ENCODE measurements at regions not wholly inside any gene's neighbourhood (a gene's known extent, or its start where the extent isn't known, plus 50 kb on each side); places are given as distances from the start of the nearest gene placed in this dataset.

GRCh38 chr2:71804281-71804751, 343.3 kb downstream of the CYP26B1 start:
- no peak for DNase-seq

- no peak for DNase-seq
These were observed 344.3 kb downstream of the CYP26B1 start for GRCh38 chr2:71803398-71803797.

GRCh38 chr2:71802556-71802955, 345.1 kb downstream of the CYP26B1 start:
- no peak for DNase-seq

- no peak for DNase-seq
These were observed 345.7 kb downstream of the CYP26B1 start for GRCh38 chr2:71801969-71802368.

GRCh38 chr2:71801556-71801955, 346.1 kb downstream of the CYP26B1 start:
- DNase-seq: no peak

GRCh38 chr2:71800851-71801250, 346.8 kb downstream of the CYP26B1 start:
- DNase-seq: no peak

GRCh38 chr2:71800106-71800809, 346.9 kb downstream of the DYSF start:
- no peak for DNase-seq

- DNase-seq: no peak
These were observed 345.7 kb downstream of the DYSF start for GRCh38 chr2:71799013-71799575.

- DNase-seq: no peak
These were observed 345.1 kb downstream of the DYSF start for GRCh38 chr2:71798266-71799012.

GRCh38 chr2:71797035-71797810, 343.9 kb downstream of the DYSF start:
- DNase-seq: no peak

- no peak for DNase-seq
These were observed 342.8 kb downstream of the DYSF start for GRCh38 chr2:71796174-71796593.

GRCh38 chr2:71795486-71795885, 342.1 kb downstream of the DYSF start:
- DNase-seq: no peak

- DNase-seq: no peak
These were observed 341.2 kb downstream of the DYSF start for GRCh38 chr2:71794611-71795010.

- DNase-seq: no peak
These were observed 340.6 kb downstream of the DYSF start for GRCh38 chr2:71793926-71794325.

GRCh38 chr2:71792926-71793761, 339.8 kb downstream of the DYSF start:
- DNase-seq: no peak

- no peak for DNase-seq
These were observed 338.3 kb downstream of the DYSF start for GRCh38 chr2:71791501-71792135.

- no peak for DNase-seq
These were observed 337.7 kb downstream of the DYSF start for GRCh38 chr2:71791061-71791450.

GRCh38 chr2:71790226-71791060, 337.1 kb downstream of the DYSF start:
- DNase-seq: no peak

GRCh38 chr2:71789556-71790204, 336.3 kb downstream of the DYSF start:
- DNase-seq: no peak

GRCh38 chr2:71788601-71789240, 335.4 kb downstream of the DYSF start:
- DNase-seq: no peak
